NCI-H226 (cell line): ENCODE measurements at regions not wholly inside any gene's neighbourhood (a gene's known extent, or its start where the extent isn't known, plus 50 kb on each side); places are given as distances from the start of the nearest gene placed in this dataset.
"Not testable (repeated sequence)": the region's sequence is repeated elsewhere in the genome, so short reads cannot be mapped to it uniquely, and the experiment has no call there.

ENCODE experiments used
- DNase-seq: peaks from one replicate; pipeline ENCODE4 v3.0.0-alpha.2; 2015

DNA sequence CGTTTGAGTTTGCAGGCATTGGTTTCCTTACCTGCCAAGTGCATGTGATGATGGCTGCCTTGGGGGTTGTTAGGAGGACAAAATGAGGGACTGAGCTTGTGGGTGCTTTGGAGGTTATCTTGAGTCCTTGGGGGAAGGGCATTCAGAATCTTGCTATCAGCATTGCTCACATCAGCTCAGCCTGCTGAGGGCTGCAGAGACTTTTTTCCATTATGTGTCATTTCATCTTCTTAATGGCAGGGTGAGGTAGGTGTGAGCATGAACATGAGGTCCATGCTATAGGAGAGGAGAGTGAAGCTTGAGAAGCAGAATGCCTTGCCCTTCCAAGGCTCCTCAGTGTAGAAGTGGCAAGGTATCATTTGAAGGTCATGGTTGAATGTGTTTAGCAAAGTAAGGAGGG is 112.3 kb downstream of the MIAT start:
- DNase-seq, result no peak

DNA sequence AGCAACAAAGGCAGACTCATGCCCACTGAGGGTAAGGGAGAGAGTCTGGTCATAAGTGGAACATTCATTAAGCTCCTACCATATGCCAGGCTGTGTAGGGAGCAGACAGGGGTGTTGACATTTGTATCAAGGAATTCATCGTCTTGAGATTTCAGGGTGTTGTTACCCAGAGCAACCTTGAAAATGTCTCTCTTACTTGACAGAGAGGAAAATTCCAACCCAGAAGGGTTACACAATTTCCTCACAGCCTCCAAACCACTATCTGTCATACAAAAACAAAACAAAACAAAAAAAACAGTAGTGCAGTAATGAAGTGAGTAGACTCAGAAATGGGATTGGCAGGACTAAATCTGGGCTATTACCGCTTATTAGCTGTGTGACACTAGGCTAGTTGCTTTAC is 113.2 kb downstream of the MIAT start:
- peak; percentile 66 for DNase-seq

DNA sequence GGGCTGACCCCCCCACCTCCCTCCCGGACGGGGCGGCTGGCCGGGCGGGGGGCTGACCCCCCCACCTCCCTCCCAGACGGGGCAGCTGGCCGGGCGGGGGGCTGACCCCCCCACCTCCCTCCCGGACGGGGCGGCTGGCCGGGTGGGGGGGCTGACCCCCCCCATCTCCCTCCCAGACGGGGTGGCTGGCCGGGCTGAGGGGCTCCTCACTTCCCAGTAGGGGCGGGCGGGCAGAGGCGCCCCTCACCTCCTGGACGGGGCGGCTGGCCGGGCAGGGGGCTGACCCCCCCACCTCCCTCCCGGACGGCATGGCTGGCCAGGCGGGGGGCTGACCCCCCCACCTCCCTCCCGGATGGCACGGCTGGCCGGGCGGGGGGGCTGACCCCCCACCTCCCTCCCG is 115.7 kb downstream of the MIAT start:
- DNase-seq, result not testable (repeated sequence)

DNA sequence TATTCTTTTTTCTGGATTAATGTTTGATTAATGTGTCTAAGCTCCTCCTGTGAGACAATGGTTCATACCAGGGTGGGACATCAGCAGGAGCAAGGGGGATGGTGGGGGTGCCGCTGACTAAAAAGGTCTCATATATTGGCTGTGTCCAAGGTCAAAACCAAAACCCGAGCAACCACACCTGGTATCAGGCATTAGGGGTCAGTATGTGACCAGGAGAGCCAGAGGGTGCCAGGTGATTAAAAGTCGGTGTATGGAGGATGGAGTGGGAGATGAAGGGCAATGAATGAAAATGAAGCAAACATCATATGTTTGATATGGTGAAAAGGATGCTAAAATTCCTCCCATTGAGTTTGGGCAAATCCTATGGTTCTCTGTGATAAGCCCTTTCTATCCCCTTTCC is 118.0 kb downstream of the MIAT start:
- no peak for DNase-seq

DNA sequence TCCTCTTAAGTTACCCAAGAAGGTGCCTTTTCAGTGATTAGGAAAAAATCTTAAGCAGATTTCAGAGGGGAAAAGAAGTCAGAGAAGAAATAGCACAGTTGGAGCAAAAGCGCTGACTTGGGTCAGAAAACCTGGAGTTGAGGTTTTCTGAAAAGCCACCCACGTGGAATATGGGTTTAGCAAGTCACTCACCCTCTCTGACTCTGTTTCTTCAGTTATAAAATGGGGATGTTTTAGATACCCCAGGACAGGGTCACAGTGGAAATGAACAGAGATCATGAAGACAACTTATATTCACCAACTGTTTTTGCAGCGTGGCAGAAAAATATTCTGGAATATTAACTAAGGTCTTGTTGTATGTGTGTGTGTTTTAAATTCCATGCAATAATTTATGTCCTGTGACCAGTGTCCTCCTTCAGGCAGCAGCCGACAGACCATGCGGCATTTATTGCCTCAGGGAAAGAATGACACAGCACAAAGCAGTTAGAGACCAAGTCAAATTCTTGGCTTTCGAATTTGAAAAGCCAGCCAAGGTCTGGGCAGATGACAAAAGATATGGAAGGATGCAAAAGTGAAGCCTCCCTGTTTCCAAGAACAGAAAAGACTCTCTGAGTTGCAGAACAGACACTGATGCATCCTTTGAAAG is 119.9 kb downstream of the MIAT start:
- DNase-seq, result no peak

DNA sequence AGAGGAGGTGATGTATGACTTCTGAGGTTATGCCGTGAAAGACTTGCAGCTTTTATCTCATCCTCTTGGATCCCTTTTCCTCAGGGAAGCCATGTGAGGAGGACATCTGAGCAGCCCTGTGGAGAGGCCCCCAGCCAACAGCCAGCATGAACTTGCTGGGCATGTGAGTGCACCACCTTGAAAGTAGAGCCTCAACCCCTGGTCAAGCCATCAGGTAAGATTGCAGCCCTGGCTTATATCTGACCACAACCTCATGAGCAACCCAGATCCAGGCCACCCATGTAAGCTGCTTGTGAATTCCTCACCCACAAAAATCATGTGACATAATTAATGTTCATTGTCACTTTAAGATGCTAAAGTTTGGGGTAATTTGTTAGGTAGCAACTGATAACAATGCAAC is 121.0 kb downstream of the MIAT start:
- DNase-seq, result no peak

DNA sequence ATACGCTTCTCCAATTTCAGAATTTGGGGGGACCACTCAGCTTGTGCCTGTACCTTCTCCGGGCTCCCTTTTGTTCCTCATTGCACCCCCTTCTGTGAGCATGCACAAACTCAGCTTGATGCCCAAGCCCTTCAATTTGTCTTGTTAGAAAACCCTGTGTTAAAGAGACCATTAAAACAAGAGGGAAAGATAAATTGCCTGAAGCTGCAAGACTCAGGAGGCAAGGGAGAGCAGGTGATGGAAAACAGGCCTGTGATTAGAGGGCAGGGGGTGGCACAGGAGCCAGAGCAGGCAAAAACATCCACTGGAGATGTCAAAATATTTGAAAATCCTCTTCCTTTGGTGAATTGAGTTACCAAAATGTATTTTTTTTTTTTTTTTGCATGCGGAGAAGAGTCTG is 121.7 kb downstream of the MIAT start:
- no peak for DNase-seq

DNA sequence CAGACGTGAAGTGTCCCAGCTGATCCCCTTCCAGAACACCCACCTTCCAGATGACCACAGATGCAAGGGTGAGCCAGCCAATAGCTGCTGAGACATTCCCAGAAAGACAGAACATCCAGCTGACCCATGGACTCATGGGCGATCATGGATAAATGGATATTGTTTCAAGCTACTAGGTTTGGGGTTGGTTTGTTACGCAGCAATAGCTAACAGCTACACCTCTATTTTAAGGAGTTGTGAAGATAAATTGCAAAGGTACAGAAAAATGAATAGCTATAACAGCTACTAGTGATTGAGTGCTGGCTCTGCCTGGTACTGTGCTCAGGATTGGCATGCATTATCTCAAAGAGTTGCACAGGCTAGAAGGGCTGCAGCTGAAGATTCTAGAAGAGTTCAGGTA is 122.5 kb downstream of the MIAT start:
- no peak for DNase-seq

DNA sequence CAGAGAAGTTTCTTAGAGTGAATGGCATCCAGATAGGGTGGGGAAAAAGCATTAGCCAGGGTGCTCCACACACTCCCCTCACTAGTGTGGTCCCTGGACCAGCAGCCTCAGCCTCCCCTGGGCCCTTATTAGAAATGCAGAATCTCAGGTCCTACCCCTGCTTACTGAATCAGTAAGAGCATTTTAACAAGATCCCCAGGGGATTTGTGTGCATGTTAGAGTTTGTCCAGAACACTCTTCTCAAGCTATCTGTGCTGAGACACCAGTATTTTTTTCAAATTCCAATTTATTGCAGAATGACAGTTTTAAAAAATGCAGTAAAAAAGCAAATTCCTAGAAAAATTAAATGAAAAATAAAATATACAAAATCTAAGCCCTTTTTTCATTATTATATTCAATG is 123.1 kb downstream of the MIAT start:
- no peak for DNase-seq

DNA sequence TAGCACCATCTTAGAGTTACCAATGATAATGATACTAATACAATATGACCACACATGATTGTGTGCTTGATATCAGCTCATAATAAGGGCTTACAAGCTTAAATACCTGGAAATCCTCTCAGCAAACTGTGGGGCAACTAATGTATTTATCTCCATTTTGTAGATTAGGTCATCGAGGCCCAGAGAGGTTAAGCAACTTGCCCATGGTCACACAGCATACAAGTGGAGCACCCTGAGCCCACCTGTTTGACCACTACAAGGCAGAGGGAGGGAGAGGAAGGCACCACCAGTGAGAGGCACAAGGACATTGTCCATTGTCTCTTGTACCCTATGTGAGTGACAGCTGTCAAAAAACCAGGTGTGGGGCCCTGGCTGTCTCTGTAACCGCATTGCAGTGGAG is 123.7 kb downstream of the MIAT start:
- DNase-seq, result no peak

DNA sequence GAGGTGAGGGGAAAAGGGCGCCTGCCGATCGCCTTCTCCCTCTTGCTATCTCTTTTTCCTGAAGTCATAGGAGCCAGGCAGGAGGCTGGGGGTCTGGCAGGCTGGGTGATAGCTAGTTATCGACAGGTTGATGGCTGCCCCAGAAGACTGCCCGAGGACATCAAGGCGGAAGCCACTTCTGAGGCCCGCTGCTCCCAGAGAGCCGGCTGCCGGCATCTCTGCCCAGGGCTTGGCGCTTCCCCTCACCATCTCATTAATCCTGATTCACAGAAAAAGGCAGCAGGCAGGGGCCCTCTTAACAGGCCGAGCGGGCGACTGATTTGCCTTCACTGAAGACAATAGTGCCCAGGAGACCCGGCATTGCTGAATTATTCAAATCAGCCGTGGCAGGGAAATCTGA is 124.2 kb downstream of the MIAT start:
- no peak for DNase-seq

DNA sequence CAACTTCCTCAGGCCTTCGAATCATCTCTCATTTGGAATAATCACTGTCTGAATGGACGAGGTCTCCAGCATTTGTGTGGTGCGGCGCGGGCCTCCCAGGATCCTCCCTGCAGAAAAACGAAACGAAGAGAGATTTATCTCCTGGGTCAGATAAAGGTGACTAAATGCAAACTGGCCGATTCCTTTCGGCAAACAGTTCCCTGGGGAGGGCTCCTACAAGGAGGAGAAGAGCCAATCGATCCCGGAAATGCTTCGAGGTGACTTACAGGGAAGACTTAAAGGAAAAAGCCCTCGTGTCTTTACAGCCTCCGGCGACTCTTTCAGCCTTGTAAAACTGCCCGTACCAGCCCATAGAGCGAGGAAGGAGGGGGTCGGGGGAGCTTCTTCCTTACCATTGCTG is 126.5 kb downstream of the MIAT start:
- no peak for DNase-seq

DNA sequence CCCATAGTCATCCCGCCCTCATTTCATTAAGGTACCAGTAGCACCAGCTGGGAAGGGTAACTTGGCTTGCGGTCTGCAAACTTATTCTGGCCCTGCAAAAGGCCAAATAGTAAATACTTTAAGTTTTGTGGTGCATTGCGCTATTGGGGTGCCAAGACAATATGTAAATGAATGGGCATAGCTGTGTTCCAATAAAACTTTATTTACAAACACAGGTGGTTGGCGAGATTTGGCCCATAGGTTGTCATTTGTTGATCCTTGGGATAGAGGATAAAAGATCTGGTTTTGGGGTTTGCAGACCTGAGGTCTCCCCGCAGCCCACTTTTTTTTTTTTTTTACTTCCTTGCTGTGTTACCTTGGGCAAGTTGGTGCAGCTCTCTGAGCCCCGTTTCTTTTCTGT is 127.4 kb downstream of the MIAT start:
- DNase-seq, result no peak

DNA sequence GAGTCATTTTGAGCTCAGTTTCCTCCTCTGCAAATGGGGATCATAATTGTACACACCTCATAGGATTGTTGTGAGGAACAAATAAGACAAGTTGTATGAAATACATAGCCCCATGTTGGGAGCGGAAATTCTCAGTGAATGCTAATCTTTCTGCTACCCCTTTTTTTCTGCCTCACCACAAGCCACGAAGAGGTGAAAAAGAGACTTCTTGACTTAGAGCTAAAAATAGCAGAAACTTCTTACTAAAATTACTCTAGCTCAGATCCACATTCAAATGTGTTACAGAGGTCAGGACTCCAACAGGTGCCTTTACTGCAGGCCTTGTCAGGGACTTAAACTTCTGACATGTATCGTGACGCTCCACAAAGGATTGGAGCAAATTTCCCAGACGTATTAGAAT is 128.5 kb downstream of the MIAT start:
- no peak for DNase-seq

DNA sequence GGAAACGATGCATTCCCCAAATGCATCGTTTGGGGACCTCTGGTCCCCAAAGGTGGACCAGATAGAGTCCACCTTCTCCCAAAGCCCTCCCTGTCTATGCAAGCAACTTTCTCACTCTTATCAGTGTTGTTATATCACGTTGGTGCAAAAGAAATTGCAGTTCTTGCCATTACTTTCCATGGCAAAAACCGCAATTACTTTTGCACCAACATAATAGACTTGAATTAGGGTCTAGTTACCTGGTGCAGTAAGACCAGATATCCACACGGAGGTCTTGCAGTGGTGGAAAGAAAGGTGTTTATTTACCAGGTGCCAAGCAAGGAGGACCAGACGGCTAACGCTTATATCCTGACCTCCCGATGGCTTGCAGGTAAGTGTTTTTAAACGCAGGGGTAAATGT is 129.0 kb downstream of the MIAT start:
- DNase-seq, result no peak

DNA sequence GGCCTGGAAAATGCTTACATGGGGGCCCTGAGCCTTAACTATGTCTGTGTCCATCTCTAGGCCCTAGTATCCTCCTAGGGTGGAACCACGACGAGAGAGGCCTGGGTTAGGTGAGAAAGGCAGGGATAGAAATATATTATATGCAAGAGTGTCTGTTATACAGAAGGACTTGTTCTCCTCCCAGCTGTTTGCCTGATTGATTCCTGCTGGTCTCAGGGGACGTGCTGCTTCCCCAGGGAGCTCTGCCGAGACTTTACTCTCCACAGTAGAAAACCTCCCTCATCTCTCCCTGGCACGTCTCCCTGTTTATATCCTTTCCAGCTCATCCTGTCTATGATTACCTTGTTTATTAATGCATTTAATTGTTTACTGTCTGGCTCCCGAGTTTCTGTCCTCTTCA is 132.6 kb downstream of the MIAT start:
- DNase-seq, result no peak

DNA sequence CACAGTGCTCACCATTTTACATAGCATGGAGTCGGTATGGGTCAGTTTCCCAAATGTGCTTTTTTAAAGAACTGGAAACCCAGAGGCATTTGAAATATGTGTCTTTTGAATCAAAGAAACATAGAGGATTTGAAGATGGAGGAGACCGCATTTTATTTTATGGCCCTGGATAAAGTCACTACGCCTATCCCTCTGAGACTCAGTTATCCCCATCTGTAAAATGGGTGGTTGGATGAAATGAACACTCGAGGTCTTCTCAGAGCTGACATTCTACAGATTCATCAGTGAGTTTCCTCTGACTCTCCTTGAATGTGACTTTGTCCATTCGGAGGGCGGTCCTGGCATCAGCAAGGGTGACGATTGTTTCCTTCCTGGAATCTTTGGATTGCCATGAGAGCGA is 135.1 kb downstream of the MIAT start:
- DNase-seq, result no peak

DNA sequence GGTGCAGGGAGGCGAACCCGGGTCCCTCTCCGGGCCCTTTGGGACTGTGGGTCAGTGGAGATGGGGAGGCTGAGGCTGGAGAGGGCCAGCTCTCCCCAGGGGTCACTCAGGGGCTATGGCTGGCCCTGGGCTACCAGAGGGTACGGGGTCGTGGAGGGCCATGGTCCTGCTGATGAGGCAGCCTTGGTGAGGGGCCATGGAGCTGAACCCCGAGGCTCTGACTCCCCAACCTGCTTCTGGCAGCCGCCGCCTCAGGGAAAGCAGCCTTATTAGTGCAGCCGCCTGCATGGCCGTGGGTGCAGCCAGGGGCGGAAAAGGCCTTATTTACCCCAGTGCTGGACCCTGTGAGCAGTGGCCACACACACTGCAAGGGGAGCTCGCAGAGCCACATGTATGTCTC is 139.4 kb downstream of the MIAT start:
- DNase-seq, result no peak

DNA sequence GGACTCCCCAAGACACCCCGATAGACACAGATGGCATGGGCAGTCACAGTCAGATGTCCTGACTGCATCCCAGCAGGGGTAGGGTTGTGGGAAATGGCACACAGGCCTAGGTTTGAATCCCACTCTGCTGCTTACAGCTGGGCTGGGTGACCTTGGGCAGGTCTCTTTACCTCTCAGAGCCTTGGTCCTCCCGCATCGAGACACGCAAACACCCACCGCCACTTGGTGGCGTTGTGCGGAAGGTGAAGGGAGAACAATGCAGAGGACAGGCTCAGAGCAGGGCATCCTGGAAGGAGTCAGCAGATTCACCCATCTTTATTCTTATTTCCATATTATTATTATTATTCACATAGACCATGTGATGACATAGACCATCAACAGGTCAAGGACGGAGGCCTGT is 140.5 kb downstream of the MIAT start:
- DNase-seq, result no peak

DNA sequence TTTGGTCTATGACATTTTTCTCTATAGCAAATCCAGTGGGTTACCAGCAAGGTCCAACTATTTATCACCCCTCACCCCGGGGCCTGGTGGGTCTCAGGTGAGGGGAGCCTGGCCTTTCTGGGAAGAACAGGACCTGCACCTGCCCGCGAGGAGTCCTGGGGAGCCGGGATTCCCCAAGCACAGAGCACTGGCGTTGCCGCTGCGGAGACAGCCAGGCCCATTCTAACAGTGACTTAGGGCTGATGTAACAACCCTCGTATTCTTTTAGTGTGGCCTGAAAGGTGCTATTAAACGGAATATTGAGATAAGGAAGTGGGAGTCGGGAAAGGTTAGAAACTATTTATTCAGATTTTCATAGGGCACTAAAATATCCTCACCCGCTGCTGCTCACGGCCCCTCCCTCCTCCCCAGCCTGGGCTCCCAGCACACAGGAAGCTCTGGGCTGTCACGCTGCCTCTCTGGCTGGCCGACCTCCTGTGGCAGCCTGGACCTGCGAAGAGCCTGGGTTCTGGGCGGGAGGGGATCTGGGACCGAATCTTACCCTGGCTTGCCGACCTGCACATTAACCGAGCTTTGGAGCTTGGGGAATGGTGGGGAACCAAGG is 141.2 kb downstream of the MIAT start:
- no peak for DNase-seq

DNA sequence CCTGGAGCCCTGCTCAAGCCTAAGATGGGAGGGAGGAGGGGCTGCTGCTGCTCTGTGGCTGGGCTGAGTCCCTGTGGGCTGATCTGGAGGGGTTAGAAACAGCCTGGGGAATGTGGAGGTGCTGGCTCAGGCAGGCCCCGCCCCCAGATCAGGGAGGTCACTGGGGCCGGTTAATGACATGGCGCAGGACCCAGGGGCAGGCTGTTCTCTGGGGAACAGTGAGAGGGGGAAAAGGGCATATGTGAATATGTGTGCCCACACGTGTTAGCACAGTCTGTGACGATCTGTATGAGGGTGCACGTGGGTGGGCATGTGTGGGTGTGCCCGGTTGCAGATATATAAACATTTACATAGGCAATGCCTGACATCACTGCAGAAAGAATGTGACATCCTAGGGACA is 143.5 kb downstream of the MIAT start:
- no peak for DNase-seq

DNA sequence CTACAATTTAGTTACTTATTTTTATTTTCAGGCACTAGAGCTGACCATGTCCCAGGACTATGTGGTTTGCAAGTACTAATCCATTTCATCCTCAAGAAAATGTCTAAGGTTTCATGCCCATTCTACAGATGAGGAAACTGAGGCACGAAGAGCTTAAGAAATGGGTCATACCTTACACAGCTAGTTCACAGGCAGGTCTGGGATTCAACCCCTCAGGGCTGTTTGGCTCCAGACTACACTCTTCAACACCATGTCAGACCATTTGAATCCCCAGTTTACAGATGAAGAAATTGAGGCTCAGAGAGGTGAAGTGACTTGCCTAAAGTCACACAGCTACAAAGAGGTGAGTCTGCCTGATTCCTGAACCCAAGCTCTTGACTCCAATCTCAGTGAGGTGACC is 144.1 kb downstream of the MIAT start:
- no peak for DNase-seq

DNA sequence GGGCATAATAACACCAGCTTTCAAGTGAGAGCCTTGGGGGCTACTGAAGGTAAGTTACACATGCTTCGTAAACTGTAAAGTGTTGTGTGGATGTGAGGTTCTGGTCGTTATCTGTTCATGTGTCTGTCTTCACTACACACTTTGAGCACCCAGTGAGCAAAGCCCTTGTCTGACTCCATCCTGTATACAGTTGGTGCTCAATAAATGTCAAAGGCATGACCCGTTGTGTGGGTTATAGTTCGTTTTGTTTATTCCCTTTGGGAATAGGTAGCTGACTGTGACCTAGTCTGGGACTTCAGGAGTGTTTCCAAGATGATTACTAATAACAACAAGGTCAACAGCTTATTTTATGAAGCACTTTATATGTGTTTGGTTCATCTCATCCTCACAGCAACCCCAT is 146.9 kb downstream of the MIAT start:
- no peak for DNase-seq

DNA sequence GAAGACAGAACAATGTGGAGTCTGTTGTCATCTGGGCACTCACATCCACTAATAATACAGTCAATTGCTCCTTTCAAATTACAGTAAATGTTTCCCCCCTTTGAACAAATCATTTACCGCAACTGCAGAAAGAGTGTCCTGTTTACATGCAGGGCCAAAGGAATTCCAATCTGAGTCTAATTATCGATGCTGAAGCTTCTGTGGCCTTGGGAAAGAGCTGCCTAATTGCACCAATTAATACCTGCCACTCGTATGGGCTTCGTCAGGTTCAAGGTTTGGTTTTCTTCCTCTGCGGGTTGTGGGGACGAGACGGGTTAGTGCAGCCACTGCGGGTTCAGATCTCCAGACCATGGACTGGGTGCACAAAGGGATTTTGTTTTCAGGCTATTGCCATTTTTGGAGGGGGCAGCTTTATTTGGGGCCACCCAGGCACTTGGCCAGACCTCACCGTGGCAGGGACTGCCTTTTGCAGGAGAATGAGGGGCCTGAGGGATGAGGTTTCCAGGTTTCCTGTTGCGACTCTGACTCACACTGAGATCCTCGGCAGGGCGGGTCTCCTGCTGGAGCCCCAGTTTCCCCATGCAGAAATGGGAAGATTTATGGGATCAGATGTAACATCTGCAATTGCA is 147.6 kb downstream of the MIAT start:
- no peak for DNase-seq
